ENCODE measurements at regions not wholly inside any gene's neighbourhood (a gene's known extent, or its start where the extent isn't known, plus 50 kb on each side); places are given as distances from the start of the nearest gene placed in this dataset.

DNA sequence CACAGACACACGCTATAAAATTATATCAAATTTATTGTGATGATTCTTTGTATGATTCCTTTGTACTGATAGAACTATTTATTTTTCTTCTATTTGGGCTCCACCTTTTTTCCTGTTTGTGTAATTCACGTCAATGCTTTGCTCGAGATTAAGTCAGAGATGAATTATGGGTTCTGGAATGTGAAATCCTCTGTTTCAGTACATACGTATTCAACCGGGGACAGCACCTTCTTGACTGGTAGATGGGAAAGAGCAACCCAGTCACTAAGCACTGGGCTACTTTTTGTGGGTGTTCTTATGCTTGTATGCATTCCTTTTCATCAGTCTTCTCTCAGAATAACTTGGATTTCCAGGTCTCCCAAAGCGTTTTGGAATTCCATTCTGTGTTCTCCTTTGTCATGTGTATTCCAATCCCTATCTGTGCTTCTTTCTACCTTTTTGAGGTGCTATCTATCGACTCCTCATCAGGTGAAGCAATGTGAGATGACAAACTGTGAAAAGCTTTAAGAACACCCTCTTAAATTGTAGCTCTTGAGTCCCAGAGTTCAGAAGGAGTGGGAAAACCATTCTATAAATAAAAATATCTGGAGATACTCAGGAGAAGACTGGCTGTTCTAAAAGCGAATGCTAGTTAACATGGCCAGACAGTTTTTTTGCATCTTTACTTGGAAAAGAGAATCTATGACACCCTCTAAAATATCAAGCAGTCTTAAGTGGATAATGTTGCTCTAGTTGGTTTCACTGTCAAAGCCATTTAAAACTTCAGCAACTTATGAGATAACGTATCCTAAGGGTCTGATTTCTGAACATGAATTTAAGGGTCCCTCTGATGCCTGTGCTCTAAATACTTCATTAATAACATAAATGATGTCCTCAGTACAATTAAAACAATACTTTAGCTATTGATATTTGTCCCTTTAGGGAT, 197.7 kb upstream of the PREP start:
- no peak for DNase-seq

DNA sequence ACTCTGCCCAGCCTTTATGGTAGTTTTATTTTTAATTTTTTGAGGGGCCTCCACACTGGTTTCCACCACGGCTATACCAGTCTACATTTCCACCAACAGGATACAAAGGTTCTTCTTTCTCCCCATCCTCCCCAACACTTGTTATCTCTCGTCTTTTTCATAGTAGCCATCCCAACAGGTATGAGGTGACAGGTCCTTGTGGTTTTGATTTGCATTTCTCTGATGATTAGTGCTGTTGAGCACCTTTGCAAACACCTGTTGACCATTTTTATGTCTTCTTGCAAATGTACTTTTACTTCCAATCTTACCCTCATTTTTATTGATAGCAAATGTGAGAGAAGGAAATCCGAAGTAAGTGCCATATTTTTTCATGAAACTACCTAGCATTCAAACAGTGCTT, 195.4 kb upstream of the PREP start:
- no peak for DNase-seq

DNA sequence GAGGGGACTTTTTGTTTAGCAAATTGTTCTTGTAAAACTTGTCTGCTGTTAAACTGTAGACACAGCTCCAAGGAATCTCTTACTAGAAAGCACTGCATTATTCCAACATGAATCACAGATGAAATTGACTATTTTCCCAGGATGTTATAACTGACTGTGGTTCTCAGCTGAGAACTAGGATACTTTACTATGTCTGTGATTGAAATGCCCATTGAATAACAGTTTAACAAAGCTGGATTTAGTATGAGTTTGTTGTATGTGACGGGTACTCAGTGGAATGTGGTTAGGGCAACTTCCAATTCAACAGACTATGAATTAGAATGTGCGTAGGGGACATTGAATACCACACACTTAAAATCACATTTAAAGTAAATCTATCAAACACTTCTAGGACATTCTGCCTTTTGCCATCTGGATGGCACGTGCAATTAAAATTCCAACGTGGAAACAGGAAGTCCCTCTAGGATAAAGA, 193.4 kb upstream of the PREP start:
- DNase-seq, result no peak

DNA sequence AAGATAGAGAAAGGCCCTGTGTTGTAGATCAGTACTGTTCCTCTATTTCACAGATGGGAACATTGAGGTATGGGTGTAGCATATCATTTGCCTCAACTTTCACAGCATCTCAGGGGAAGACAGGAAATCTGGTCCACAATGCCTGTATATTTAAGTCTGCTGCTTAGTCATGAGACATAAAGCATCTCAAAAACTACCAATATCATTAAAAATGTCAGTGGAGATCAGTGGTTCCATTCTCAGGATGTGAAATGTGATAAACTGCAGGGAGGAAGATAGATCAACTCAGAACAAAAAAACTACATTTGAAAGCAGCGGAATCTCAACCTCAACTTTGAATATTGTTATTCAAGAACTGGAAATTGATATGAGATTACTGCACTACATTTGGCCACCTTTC, 192.9 kb upstream of the PREP start:
- DNase-seq, result no peak

DNA sequence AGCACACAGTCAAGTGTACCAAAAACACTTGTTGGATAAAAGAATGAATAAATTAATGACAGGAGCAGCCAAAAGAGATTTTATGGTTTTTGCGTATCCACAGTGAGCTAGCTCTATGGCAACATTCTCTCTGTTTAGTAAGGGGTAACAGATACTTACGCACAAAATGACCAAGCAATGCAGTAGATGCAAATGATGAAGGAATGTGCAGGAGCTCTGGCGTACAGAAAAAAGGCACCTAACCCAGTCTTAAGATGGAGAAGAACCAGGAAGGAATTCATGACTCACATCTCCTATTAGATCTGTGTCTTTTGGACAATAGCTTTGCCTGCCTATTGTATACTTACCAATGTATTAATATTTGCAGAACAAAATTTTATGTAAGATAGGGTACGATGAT, 191.9 kb upstream of the PREP start:
- DNase-seq, result no peak

DNA sequence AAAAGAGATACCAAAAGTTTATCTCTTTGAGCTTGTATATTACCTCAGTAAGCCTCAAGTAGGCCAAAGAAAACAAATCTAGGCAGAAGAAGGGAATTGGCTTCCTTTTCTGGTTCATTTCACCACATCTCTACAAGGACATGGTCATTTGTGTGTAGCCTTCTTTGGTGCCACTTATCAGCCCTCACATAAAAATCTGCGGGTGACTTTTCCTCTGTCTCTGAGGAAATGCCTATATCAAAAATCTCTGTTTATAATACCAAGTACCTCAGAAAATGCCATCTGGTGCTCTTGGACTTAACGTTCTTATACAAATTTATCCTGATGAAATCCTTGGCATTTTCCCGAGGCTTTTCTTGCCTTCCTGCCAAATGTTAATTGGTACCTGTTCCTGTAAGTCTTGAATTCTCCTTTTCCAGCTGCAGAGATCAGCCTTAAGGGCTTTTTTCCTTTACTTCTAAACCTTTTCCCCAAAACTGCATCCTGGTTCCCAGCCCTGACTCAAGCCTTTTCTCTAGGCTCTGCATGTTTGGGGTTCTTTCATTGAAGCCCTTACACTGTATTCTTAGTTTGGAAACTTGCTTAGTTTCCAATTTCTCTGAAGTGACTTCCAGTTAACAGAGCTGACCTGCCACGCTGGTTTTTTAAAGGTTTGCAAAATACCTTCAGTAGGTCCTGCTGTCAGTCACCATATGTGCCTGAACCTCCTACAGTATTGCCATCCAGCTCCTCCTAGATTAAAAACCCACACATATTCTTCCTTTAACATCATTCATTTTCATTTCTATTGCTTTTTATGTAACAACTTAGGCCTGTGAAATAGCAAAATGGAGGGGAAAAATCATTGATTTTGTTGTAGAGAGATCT, 191.2 kb upstream of the PREP start:
- DNase-seq, result no peak

DNA sequence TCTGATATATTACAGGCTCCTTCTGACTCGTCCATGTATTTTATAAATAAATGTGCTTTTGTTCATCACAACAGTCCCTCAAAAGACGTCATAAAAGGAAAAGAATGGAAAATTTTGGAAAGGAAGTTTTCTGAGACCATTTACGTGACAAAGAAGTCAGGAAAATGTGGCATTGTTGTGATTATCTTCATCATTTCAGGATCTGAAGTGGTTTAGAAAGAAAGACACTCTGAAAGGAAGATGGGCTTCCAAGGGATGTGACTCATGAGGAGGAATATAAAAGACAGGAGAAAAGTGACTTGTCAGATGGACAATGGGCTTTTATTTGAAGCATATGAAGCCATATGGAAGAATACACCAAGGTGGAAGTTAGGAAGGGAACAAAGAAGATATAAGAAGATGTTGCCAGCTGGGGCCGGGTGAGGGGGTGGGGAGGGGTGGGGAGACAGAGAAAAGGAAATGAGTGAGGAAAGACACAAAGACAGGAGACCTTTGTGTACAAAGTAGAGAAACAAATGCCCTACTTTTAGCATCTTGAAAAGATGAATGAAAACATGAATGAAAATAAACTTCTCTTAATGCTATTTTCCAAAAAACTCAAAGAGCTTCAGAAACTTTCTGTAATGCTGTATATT, 190.3 kb upstream of the PREP start:
- no peak for DNase-seq

DNA sequence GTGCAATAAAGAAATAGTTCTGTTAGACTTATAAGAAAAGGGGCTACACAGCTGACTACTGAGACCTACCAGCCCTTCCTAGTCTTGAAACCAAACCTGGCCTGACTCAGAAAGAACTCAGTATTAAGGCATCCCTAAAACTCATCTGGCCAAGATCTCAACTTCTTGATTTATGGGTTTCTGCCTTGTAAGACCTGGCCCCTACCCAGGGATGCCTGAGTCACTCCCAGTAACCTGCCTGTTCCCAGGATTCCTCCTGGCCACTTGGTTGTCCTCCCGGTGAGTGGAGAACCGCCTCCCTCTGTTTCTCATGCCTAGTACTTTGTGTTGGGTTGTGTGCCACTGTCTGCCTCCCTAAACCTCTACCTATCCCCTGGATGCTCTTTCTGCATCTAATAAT, 189.4 kb upstream of the PREP start:
- DNase-seq, result no peak

DNA sequence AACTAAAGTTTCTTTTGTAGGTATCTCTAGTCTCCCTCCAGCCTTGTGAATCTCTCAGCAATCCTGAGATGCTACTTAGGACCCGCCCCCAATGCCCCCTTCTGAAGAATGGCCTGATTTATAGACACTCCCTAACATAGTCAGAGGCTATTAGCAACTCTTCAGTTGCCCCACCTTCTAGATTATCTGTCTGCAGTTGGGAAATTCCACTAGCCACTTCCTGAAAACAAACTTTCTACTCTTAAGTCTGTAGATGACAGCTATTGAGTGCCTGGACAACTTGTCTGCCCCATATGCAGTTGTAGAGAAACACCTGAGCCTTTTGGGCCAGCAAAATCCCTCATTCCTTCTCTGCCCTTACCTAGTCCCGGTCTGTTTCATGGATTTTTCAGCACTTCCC, 188.2 kb upstream of the PREP start:
- DNase-seq, result no peak

DNA sequence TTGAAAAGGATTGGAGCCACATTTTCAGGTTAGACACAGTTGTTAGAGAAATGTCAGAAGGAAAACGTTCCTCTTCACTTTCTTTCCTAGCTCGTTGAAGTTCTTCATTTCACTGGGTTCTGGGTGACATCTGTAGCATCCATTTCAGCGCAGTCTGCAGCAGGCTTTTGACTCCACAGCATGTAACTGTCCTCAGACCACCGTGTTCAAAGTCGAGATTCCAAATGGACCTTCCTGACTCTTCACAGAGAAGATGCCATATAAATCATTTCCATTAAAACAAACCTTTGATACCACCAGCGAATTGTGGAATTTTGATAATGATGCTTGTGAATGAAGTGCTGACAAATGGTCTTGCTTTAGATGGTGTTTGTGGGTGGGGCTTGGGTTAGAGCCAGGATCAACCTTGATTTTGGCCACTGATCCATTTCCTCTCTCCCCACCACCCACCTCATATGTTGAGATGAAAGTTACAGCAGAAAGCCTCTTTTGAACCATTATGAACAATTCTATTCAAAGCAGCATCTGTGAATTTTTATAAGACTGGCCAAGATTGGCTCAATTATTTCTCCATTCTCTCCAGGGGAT, 185.3 kb upstream of the PREP start:
- DNase-seq, result no peak

DNA sequence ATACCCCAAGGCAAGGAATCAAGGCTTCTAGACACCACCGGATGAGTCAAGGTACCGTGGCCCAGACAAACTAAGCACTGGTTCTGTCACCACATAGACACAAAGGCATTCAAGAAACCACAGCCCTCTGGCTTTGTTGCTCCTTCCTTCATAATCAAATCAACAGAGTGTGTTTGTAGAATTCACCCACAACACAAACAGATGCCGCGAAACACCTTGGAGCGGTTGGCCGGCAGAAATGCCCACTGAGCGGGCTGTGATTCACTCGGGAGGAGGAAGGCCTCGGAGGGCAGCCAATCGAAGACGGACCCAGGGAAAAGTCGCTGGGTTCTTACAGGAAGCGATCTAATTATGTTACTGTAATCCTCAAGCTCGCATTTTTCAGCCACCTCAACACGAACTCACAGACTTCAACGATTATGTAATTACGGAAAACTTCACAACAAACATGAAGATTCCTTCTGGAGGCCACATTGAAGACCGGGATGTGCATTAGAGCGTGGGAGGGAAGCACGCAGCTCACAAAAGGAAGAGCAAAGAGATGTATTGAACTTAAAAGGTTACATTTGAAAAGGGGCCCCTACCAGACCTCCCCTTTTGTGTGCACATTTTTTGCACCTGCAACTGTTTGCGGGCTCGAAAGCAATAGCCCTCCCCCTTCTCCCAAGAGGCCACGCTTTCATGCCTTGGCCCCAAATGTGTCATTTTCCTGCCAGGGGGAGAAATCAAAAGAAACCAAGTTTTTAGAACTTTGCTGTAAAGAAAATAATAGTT, 184.7 kb upstream of the PREP start:
- no peak for DNase-seq

DNA sequence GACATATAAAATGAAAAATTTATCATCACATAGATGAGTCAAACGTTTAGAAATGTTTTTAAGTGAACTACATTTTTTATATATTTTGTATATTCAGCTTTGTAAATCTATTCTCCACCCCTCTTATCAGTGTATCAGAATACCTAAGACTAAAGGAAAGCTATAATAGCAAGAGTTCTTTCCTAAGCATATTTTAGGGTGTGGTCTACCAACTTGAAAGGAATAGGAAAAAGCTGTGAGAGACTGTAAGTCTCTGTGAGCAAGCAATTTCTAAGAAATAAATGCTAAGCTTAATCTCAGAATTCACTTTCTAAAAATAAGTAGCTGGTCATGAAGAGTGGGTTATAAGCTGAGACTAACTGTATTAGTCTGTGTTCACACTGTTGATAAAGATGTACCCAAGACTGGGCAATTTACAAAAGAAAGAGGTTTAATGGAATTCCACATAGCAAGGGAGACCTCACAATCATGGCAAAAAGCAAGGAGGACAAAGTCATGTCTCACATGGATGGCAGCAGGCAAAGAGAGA, 175.4 kb upstream of the PREP start:
- DNase-seq, result no peak

DNA sequence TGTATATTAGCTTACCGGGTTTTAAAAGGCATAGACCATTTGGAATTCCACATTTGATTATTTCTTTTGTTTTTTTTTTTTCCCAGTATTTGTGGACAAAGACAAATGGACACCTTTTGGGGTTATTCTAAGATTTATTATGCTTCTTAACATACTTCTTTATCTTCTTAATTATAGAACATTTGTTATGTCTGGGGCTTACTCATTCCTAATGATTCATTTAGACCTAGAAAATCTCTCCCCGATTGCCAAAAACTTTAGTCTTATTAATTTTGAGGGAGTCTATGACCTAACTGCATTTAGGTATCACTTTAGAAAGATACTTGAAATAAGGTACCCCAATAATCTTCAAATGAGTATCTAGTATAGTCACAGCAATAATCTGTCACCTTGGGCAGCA, 170.7 kb upstream of the PREP start:
- no peak for DNase-seq

DNA sequence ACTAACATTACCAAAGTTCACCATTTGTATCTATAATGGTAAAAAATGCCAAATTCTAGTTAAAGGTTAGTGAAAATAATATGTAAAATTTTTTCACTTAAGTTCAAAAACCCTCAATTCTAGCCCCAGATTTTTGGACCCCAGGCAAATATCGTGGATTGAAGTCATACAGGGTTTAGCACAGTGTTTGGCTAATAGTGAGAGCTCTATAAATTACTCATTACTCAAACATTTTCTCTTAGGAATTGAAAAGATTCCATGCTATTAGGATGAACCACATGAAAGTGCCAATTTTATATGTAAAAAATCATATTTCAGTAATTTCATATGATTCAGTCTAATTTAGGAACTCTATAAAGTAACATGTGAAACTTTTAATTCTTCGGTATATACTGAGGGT, 170.3 kb upstream of the PREP start:
- no peak for DNase-seq

DNA sequence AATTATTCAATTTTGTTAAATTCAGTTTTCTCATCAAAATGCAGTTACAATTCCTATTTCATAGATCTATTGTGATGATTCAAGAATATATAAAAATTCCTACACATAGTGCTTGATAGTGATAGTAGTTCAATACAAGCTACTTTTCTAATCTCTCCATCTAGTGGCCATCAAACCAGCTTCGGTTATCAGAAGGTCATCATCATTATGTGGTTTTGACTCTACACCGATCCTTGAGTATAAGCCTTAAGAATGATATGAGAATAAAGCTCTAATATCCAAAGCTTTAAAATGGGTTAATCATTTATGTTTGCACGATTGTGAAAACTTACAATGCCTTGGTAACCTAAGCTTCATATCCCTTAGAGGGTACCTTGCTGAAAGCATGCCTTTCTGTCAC, 167.5 kb upstream of the PREP start:
- no peak for DNase-seq

DNA sequence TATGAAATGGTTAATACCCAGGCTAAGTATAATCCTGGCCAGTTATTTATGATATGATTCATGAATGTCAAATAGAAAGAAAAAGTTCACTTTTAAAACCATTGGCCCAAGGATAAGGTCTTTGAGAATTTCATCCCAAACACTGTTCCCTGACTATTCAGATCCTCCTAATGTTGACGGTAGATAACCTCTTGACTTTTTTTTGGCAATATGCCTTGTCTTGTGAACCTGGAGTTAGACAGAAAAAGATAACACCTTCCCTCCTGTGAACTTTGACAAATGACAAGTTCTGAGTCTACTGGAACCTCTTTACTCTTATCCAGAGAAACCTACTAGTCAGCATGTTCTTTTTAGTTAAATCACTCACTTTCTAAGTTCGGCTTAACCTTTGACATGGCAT, 166.8 kb upstream of the PREP start:
- no peak for DNase-seq

DNA sequence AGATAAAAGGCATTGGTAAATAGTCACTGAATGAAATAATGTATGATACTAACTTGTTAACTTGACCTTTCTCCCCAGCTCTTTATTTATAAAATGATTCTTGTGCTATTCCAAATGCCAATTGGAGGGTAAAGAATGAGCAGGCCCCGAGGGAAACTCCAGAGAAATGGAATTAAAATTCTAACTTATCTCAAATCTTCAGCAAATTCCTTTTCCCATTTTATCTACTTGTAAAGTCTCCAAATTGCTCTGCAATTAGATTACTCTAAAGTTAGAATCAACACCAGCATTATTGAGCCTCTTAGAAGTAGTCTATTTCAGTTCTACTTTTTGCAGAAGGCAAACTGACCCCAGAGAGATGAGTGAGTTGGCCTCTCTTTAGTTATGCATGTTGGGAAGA, 165.9 kb upstream of the PREP start:
- no peak for DNase-seq

DNA sequence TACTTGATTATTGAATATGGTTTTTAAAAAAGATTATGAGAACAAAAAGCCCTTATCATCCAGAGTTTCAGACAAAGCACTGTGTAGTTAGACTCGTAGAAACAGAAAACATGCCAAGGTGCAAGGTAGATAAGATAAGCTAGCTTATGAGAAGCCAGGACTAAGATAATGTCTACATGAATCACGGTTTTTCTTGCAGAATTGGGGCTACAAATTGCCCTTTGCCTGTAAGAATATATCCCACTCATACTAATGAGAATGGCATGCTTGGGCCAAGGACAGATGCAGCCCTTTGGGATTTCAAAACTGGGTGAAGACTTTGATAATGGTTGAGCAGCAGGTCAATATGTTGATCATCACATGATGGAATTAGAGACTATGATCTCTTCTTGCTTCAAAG, 165.3 kb upstream of the PREP start:
- no peak for DNase-seq

DNA sequence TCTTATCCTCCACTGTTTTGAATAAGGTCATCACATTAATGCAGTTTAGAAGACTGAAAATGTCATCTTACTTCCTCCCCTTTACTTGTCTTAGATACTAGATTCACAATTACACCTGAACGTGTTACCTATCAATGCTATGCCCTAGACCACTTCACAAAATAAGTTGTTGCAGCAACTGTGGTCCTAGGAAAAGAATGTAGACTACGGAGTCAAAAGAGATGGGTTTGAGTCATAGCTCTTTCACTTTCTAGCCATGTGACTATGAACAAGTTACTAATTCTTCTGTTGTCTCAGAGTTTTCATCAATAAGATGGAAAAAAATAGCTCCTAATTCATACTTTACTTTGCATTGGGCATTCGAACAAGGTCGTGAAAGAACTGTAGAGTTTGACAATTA, 164.3 kb upstream of the PREP start:
- no peak for DNase-seq

DNA sequence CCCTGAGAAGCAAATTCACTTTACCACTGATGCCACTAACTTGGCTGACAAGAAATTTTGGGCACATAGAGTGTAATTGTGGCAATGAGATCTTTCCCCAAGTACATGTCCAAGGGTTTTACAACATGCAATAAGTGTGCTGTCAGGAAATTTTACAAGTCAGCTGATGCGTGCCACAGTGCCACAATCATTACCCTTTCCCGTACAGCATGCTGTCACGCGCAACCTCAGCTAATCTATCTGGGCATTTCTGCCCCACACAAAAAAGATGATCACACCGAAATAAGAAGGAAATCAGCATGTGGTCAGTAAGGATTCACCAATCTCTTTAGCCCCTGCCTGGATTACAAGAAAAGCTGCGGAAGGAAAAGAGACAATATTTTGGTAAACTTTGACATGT, 163.6 kb upstream of the PREP start:
- DNase-seq, result no peak

DNA sequence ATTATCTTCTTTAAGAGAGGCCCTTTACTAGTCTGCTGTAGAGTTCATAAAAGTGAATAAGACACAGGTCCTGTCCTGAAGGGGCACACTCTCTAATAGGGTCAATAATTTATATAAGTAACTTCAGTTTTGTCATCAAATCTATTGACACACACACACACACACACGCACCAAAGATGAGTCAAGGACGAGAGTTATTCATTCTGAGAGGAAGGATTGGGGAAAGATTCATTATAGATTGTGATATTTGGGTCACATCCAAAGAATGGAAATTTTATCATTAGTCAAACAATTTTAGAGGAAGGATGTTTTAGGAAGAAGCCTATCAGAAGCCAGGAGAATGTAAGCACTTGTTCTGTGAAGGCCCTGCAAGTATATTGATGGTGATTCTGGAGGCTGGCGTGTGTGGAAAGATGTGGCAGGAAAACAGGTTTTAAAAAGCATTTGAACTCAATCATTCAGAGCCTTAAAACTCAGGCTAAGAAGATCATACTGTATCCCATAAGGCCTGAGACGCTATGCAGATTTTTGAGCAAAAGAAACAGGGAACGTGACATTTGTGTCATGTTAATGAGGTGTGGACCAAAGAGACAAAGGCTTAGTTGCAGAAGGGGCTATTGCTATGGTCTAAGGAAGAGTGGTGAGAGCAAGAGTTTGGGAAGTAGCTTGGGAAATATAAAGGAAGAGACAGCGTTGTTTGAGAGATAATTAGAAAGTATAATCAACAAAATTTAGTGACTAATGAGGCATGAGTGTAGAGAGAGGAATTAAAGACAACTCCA, 161.4 kb upstream of the PREP start:
- no peak for DNase-seq
